ENCODE measurements at regions not wholly inside any gene's neighbourhood (a gene's known extent, or its start where the extent isn't known, plus 50 kb on each side); places are given as distances from the start of the nearest gene placed in this dataset.

DNA sequence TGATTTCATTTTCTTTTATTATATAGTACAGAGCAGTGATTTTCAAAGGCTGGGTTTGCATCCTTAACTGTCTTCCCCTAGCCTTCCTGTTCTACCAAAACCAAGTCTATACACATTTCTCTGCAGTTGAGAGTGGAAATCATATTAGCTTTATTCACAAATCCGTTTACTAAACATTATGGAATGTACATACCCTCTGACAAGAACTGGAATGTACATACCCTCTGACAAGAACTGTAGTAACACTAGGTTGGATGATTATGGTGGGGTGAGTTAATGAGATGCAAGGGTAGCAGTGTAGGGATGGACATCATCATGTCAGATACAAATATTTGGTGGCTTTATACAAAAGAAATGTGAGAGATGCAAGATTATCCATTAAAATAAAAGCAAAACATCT lies 154.8 kb downstream of the CYB561 start:
- no peak overlapping the region for H3K27ac Mint-ChIP-seq
- H3K79me2 ChIP-seq (ENCODE audit: insufficient read depth, low read length) = no peaks in the 10 kb centered on the region

More for the DNA sequence above, 154.8 kb downstream of the CYB561 start:
- no peak overlapping the region for H2BK20ac ChIP-seq (ENCODE audit: low read depth, low read length, poor library complexity, severe bottlenecking)
- no peaks in the 10 kb centered on the region for H3K23me2 ChIP-seq (ENCODE audit: insufficient read length, low read depth, low read length, poor library complexity, severe bottlenecking)
- H4K8ac ChIP-seq (replicated peaks; ENCODE audit: insufficient read length, low read depth, low read length) = no peak overlapping the region
- H3K4me1 ChIP-seq (ENCODE audit: insufficient read depth, low read length) = peaks cover 2% of the 10 kb centered on the region; the same call in 1 of the 2 replicates
- H3K4me2 ChIP-seq (ENCODE audit: insufficient read depth, insufficient read length, low read length) = no peak overlapping the region
- DNase-seq = no peak
- no peak overlapping the region for H2AK5ac ChIP-seq (ENCODE audit: insufficient read length, low read length)
- H3K79me1 ChIP-seq (ENCODE audit: insufficient read depth, low read depth, low read length, poor library complexity, severe bottlenecking) = no peaks in the 10 kb centered on the region
- peaks cover 14 to 21% of the 10 kb centered on the region in 2 experiments for H3K9me3 Mint-ChIP-seq
- no peak overlapping the region for H2BK120ac ChIP-seq (ENCODE audit: low read depth, low read length, poor library complexity, severe bottlenecking)
- WGBS (ENCODE audit: extremely low coverage, insufficient read length, low lambda C conversion rate) = no CpG with 5 or more reads among the region's 1 CpG
- no peak overlapping the region for H3K56ac ChIP-seq (ENCODE audit: insufficient read length, low read depth, low read length)
- H3K36me3 Mint-ChIP-seq (ENCODE audit: insufficient read depth in 1 of 3, low read depth in 3 of 3) = peaks cover 11 to 22% (median 15%) of the 10 kb centered on the region in 3 experiments
- no peaks in the 10 kb centered on the region for H3K9me3 ChIP-seq (ENCODE audit: control insufficient read depth, low read depth, low read length)
- H2BK15ac ChIP-seq (ENCODE audit: low read depth, low read length) = no peak overlapping the region
- H4K20me1 ChIP-seq (ENCODE audit: control insufficient read depth, insufficient read depth, insufficient read length) = no peaks in the 10 kb centered on the region
- no peak overlapping the region for H3K9ac ChIP-seq (ENCODE audit: extremely low read depth, insufficient read length, low read length)
- no peak overlapping the region for H3K23ac ChIP-seq (ENCODE audit: insufficient read length, low read depth, low read length)
- no peak overlapping the region for H3K18ac ChIP-seq (ENCODE audit: insufficient read length, low read depth, low read length)
- peaks cover 23 to 30% of the 10 kb centered on the region in 2 experiments for H3K4me1 Mint-ChIP-seq
- TF ChIP-seq, protein P1, sequence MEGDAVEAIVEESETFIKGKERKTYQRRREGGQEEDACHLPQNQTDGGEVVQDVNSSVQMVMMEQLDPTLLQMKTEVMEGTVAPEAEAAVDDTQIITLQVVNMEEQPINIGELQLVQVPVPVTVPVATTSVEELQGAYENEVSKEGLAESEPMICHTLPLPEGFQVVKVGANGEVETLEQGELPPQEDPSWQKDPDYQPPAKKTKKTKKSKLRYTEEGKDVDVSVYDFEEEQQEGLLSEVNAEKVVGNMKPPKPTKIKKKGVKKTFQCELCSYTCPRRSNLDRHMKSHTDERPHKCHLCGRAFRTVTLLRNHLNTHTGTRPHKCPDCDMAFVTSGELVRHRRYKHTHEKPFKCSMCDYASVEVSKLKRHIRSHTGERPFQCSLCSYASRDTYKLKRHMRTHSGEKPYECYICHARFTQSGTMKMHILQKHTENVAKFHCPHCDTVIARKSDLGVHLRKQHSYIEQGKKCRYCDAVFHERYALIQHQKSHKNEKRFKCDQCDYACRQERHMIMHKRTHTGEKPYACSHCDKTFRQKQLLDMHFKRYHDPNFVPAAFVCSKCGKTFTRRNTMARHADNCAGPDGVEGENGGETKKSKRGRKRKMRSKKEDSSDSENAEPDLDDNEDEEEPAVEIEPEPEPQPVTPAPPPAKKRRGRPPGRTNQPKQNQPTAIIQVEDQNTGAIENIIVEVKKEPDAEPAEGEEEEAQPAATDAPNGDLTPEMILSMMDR (conservative IDR thresholded peaks at IDR 0.05) = no peak
- H3K4me3 Mint-ChIP-seq = no peak overlapping the region
- no peak overlapping the region for H3K27ac ChIP-seq (ENCODE audit: insufficient read length, low read depth, low read length)
- H3K4ac ChIP-seq (ENCODE audit: low read depth, low read length) = no peak overlapping the region
- H2BK5ac ChIP-seq (ENCODE audit: insufficient read length, low read length) = no peak overlapping the region
- H2AFZ ChIP-seq (ENCODE audit: low read length) = no peak overlapping the region
- no peaks in the 10 kb centered on the region for H3K27me3 Mint-ChIP-seq (ENCODE audit: low read depth)
- no peak overlapping the region for H4K5ac ChIP-seq (ENCODE audit: insufficient read length, low read depth, low read length)
- H3T11ph ChIP-seq (ENCODE audit: low read length) = no peak overlapping the region
- no peak overlapping the region for H4K91ac ChIP-seq (ENCODE audit: insufficient read length, low read depth, low read length)
- no peak overlapping the region for H3K14ac ChIP-seq (ENCODE audit: insufficient read depth, low read length)
- H2BK12ac ChIP-seq (ENCODE audit: insufficient read length, low read depth, low read length) = no peak overlapping the region
- H3K27me3 ChIP-seq (ENCODE audit: insufficient read depth, low read length) = no peaks in the 10 kb centered on the region
